AG04450 (cell line): ENCODE measurements at regions not wholly inside any gene's neighbourhood (a gene's known extent, or its start where the extent isn't known, plus 50 kb on each side); places are given as distances from the start of the nearest gene placed in this dataset.

Source experiments
- CTCF ChIA-PET: fragments of 300-600, 350-600 bp; formaldehyde crosslinking; extraction: SDS; loops from one replicate; lab custom pipeline; 2022; ENCODE audit warnings: antibody characterized with exemption, inconsistent platforms; lab: Charles Lee
- POLR2A ChIA-PET: fragments of 350-600 bp; formaldehyde crosslinking; extraction: SDS; loops from one replicate; lab custom pipeline; 2021; ENCODE audit warnings: antibody characterized with exemption, inconsistent platforms; lab: Yijun Ruan, JAX
- DNase-seq: peaks from one replicate; pipeline ENCODE4 v3.0.0-alpha.2; 2011; ENCODE audit warnings: low read depth, low spot score
- H3K27ac ChIP-seq: one replicate; pipeline ENCODE4 v1.5.1; 2012; ENCODE audit warnings: low read depth, low read length, control low read depth
- H3K27me3 ChIP-seq: one replicate; pipeline ENCODE4 v1.6.0; 2012; ENCODE audit warnings: low read length; ENCODE audit not compliant: control insufficient read depth, insufficient read depth
- H3K4me3 ChIP-seq: 2 replicates; pipeline ENCODE4 v1.5.1; 2011; ENCODE audit warnings: mild to moderate bottlenecking, low read depth, low read length, control low read depth
- H3K9me3 ChIP-seq: 2 replicates; pipeline ENCODE4 v1.5.1; 2012; ENCODE audit warnings: low read length; ENCODE audit not compliant: control insufficient read depth, insufficient read depth
- TF ChIP-seq, protein P1 (sequence below): IDR thresholded peaks from 2 replicates; pipeline ENCODE4 v1.5.1; 2011; ENCODE audit warnings: low read depth, low read length, control low read depth, inconsistent platforms

GRCh38 chr17:15886804-15887203 is 58.1 kb upstream of the ADORA2B start:
- no peak for DNase-seq
- H3K9me3 ChIP-seq: no peaks in the 10 kb centered on the region
- H3K27ac ChIP-seq: no peak overlapping the region
- TF ChIP-seq, protein P1, sequence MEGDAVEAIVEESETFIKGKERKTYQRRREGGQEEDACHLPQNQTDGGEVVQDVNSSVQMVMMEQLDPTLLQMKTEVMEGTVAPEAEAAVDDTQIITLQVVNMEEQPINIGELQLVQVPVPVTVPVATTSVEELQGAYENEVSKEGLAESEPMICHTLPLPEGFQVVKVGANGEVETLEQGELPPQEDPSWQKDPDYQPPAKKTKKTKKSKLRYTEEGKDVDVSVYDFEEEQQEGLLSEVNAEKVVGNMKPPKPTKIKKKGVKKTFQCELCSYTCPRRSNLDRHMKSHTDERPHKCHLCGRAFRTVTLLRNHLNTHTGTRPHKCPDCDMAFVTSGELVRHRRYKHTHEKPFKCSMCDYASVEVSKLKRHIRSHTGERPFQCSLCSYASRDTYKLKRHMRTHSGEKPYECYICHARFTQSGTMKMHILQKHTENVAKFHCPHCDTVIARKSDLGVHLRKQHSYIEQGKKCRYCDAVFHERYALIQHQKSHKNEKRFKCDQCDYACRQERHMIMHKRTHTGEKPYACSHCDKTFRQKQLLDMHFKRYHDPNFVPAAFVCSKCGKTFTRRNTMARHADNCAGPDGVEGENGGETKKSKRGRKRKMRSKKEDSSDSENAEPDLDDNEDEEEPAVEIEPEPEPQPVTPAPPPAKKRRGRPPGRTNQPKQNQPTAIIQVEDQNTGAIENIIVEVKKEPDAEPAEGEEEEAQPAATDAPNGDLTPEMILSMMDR: no peak
- POLR2A ChIA-PET: no interaction called here
- CTCF ChIA-PET: no interaction called here
- H3K4me3 ChIP-seq: no peak overlapping the region
- H3K27me3 ChIP-seq: no peaks in the 10 kb centered on the region

DNA sequence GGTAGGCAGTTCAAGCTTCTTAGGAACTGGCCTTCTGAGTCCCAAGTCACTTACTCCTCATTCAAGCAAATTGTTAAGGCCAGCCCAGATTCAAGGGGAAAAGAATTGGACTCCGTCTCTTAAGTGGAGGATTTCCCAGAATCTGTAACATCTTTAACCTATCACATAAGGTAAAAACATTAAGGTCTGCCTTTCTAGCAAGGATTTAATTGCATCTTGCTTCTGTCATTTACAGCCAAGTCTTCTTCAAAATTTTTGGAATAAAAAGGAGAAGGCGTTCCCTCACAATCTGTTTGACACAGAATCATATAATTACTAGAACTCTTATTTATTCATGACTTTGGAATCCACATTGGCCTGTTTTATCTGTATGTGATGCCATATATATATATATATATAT is 56.5 kb upstream of the ADORA2B start:
- POLR2A ChIA-PET: no interaction called here
- Histone ChIP-seq H3K4me3 (no peak overlapping the region), H3K9me3 (no peaks in the 10 kb centered on the region), H3K27ac (no peak overlapping the region), H3K27me3 (no peaks in the 10 kb centered on the region)
- DNase-seq: no peak
- TF ChIP-seq, protein P1: no peak
- CTCF ChIA-PET: no interaction called here

- H3K27ac ChIP-seq: no peak overlapping the region
- POLR2A ChIA-PET: no interaction called here
Observed at GRCh38 chr17:15890279-15890892, 54.5 kb upstream of the ADORA2B start.

GRCh38 chr17:15891318-15891717 is 53.6 kb upstream of the ADORA2B start:
- DNase-seq: no peak
- CTCF ChIA-PET: no interaction called here

More at GRCh38 chr17:15890279-15890892, 54.5 kb upstream of the ADORA2B start:
- TF ChIP-seq, protein P1: no peak
- Histone ChIP-seq H3K9me3 (no peaks in the 10 kb centered on the region), H3K4me3 (no peak overlapping the region), H3K27me3 (no peaks in the 10 kb centered on the region)
- DNase-seq: no peak
- CTCF ChIA-PET: no interaction called here

DNA sequence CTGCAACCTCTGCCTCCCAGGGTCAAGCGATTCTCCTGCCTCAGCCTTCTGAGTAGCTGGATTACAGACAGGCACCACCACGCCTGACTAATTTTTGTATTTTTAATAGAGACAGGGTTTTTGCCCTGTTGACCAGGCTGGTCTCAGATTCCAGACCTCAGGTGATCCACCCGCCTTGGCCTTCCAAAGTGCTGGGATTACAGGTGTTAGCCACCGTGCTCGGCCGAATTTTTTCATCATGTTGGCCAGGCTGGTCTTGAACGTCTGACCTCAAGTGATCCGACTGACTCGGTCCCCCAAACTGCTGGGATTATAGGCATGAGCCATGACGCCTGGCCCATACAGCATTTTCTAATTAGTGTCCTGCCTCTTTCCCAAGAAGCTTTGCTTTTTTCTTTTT is 52.7 kb upstream of the ADORA2B start:
- no peak for DNase-seq
- TF ChIP-seq, protein P1: no peak
- peaks cover 4% of the 10 kb centered on the region for H3K27me3 ChIP-seq
- POLR2A ChIA-PET: no interaction called here
- H3K4me3 ChIP-seq: no peak overlapping the region
- H3K27ac ChIP-seq: no peak overlapping the region
- CTCF ChIA-PET: no interaction called here
- peaks cover 3% of the 10 kb centered on the region; the same call in 1 of the 2 replicates for H3K9me3 ChIP-seq

More at GRCh38 chr17:15891318-15891717, 53.6 kb upstream of the ADORA2B start:
- Histone ChIP-seq H3K9me3 (no peaks in the 10 kb centered on the region), H3K27ac (no peak overlapping the region), H3K4me3 (no peak overlapping the region), H3K27me3 (no peaks in the 10 kb centered on the region)
- POLR2A ChIA-PET: no interaction called here
- TF ChIP-seq, protein P1: no peak
